OCI-LY1 (cell line): ENCODE measurements at regions not wholly inside any gene's neighbourhood (a gene's known extent, or its start where the extent isn't known, plus 50 kb on each side); places are given as distances from the start of the nearest gene placed in this dataset.

Experiments
- EZH2 ChIP-seq: fragments of 200-600 bp; sonication (generic), shearing (Covaris generic); IDR thresholded peaks from 2 replicates; pipeline ENCODE4 v1.8.0; 2017; ENCODE audit warnings: borderline replicate concordance, mixed run types, mild to moderate bottlenecking, antibody characterized with exemption, low read length, moderate library complexity, mixed read lengths
- TF ChIP-seq, protein P1 (sequence below): fragments of 200-600 bp; sonication (generic), shearing (Covaris generic); IDR thresholded peaks from 2 replicates; pipeline ENCODE4 v1.5.1; 2017; ENCODE audit warnings: mild to moderate bottlenecking, antibody characterized with exemption, low read length, moderate library complexity, mixed read lengths

DNA sequence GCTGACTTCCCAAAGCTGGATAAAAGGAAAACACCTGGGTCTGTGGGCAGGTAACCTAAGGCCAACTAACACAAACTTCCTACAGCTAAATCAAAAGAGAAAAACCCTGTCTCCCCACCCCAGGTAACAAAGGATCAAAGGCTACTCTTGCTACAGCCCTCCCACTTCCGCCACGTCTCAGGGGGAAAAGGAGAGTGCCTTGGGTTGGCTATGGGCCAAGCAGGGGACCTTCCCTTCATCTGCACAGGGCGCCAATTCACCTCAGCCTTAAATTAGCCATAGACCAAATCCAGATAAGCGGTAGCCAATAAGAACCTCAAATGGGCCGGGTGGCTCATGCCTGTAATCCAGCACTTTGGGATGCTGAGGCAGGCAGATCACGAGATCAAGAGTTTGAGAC is 69.1 kb upstream of the LANCL2 start:
- TF ChIP-seq, protein P1, sequence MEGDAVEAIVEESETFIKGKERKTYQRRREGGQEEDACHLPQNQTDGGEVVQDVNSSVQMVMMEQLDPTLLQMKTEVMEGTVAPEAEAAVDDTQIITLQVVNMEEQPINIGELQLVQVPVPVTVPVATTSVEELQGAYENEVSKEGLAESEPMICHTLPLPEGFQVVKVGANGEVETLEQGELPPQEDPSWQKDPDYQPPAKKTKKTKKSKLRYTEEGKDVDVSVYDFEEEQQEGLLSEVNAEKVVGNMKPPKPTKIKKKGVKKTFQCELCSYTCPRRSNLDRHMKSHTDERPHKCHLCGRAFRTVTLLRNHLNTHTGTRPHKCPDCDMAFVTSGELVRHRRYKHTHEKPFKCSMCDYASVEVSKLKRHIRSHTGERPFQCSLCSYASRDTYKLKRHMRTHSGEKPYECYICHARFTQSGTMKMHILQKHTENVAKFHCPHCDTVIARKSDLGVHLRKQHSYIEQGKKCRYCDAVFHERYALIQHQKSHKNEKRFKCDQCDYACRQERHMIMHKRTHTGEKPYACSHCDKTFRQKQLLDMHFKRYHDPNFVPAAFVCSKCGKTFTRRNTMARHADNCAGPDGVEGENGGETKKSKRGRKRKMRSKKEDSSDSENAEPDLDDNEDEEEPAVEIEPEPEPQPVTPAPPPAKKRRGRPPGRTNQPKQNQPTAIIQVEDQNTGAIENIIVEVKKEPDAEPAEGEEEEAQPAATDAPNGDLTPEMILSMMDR = no peak
- TF ChIP-seq EZH2 = no peak
